T-cell (primary cell): ENCODE measurements at regions not wholly inside any gene's neighbourhood (a gene's known extent, or its start where the extent isn't known, plus 50 kb on each side); places are given as distances from the start of the nearest gene placed in this dataset.
A peak's percentile ranks its signal among the peaks of the same experiment; 100 is the strongest.

Experiments
- ATAC-seq, 4 experiments: fragments of 200-7000 bp in 3 of 4; fragments of 150-1000 bp in 1 of 4; cut with Tn5 transposase; replicated peaks in 1 of 4; 1 replicate in 3 of 4; 2 replicates in 1 of 4; pipeline ENCODE4 v1.10.0; 2021; ENCODE audit warnings: moderate library complexity in 3 of 4, mild to moderate bottlenecking in 2 of 4, moderate number of reproducible peaks in 1 of 4
- CTCF ChIA-PET, 2 donors: fragments of 300-600 bp; sonication (Branson Sonifier 250); formaldehyde crosslinking; loops; one replicate each; lab custom pipeline; 2022; ENCODE audit warnings: antibody characterized with exemption in 2 of 2; lab: Charles Lee
- POLR2A ChIA-PET, 2 donors: fragments of 300-600 bp; sonication (Branson Sonifier 250); formaldehyde crosslinking; loops; one replicate each; lab custom pipeline; 2022; ENCODE audit warnings: antibody characterized with exemption in 2 of 2; lab: Charles Lee
- DNase-seq, 35 experiments: peaks; one replicate each; pipeline versions ENCODE4 v3.0.0 to v3.0.0-alpha.2; 2013 to 2023
- H3K27ac ChIP-seq: one replicate; pipeline ENCODE4 v1.5.1; 2013; ENCODE audit warnings: low read length
- H3K27me3 ChIP-seq, 2 experiments: replicated peaks in 1 of 2; 1 replicate in 1 of 2; 2 replicates in 1 of 2; pipeline versions ENCODE4 v1.6.1 to v1.7.0; 2013; ENCODE audit warnings: low read length in 1 of 2, mixed read lengths in 1 of 2; ENCODE audit not compliant: control insufficient read depth in 2 of 2, insufficient read depth in 2 of 2; ENCODE audit errors: extremely low read depth in 1 of 2
- H3K36me3 ChIP-seq, 2 donors: 1 replicate in 1 of 2; 2 replicates in 1 of 2; pipeline versions ENCODE4 v1.6.1 to v1.7.0; 2013; ENCODE audit warnings: low read length in 1 of 2; ENCODE audit not compliant: control insufficient read depth in 2 of 2, insufficient read depth in 1 of 2; ENCODE audit errors: extremely low read depth in 1 of 2
- H3K4me1 ChIP-seq, 2 experiments: 1 replicate in 1 of 2; 2 replicates in 1 of 2; pipeline versions ENCODE4 v1.6.1 to v1.7.0; 2013; ENCODE audit warnings: low read length in 2 of 2, mixed read lengths in 1 of 2; ENCODE audit not compliant: insufficient read depth in 2 of 2, control insufficient read depth in 1 of 2; ENCODE audit errors: extremely low read depth in 1 of 2
- H3K4me3 ChIP-seq, 2 donors: 1 replicate in 1 of 2; 2 replicates in 1 of 2; pipeline versions ENCODE4 v1.5.1 to v1.7.0; 2013; ENCODE audit warnings: mild to moderate bottlenecking in 2 of 2, low read length in 1 of 2, moderate library complexity in 1 of 2; ENCODE audit not compliant: control insufficient read depth in 1 of 2; ENCODE audit errors: extremely low read depth in 1 of 2
- H3K9me3 ChIP-seq: 2 replicates; pipeline ENCODE4 v1.7.0; 2013
- H3K27ac Mint-ChIP-seq, 2 donors: one replicate each; pipeline ENCODE4 v1.8.0; 2020 to 2021; ENCODE audit warnings: mild to moderate bottlenecking in 2 of 2, mixed read lengths in 2 of 2
- H3K27me3 Mint-ChIP-seq, 2 donors: one replicate each; pipeline ENCODE4 v1.8.0; 2021 to 2022; ENCODE audit warnings: mixed read lengths in 2 of 2
- H3K36me3 Mint-ChIP-seq: one replicate; pipeline ENCODE4 v1.8.0; 2021; ENCODE audit warnings: mixed read lengths
- H3K4me1 Mint-ChIP-seq, 3 donors: one replicate each; pipeline ENCODE4 v1.8.0; 2020 to 2022; ENCODE audit warnings: mixed read lengths in 3 of 3, mild to moderate bottlenecking in 1 of 3
- H3K4me3 Mint-ChIP-seq, 3 donors: one replicate each; pipeline ENCODE4 v1.8.0; 2020 to 2022; ENCODE audit warnings: mild to moderate bottlenecking in 3 of 3, mixed read lengths in 3 of 3, moderate library complexity in 3 of 3
- H3K9me3 Mint-ChIP-seq, 3 donors: one replicate each; pipeline ENCODE4 v1.8.0; 2020 to 2022; ENCODE audit warnings: mixed read lengths in 3 of 3
- WGBS: methylation state at CpG from one replicate; pipeline ENCODE4 v1.1.5; 2013; ENCODE audit warnings: missing lambda C conversion rate; ENCODE audit not compliant: insufficient coverage; 5-methylcytosine and 5-hydroxymethylcytosine counted together

DNA sequence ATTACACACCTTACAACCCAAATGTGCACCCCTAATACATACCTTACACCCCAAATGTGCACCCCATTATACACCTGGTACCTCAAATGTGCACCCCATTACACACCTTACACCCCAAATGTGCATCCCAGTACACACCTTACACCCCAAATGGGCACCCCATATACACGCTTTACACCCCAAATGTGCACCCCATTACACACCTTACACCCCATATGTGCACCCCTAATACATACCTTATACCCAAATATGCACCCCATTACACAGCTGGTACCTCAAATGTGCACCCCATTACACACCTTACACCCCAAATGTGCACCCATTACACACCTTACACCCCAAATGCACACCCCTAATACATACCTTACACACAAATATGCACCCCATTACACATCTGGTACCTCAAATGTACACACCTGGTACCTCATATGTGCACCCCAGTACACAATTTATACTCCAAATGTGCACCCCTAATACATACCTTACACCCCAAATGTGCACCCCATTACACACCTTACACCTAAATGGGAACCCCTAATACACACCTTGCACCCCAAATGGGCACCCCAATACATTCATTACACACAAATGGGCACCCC is 106.3 kb downstream of the KLF6 start:
- H3K9me3 Mint-ChIP-seq: peaks cover 0 to 4% (median 0%) of the 10 kb centered on the region in 3 donors
- H3K4me1 ChIP-seq: no peaks in the 10 kb centered on the region
- no peaks in the 10 kb centered on the region for H3K36me3 Mint-ChIP-seq
- POLR2A ChIA-PET: no interaction called here
- H3K27me3 ChIP-seq: no peaks in the 10 kb centered on the region
- H3K27ac Mint-ChIP-seq: no peak overlapping the region
- no peak overlapping the region for H3K27ac ChIP-seq
- ATAC-seq (no peak), DNase-seq (no peak)
- CTCF ChIA-PET: no interaction called here
- no peaks in the 10 kb centered on the region for H3K4me1 Mint-ChIP-seq
- WGBS: 83% methylated on average over 1 of the region's 1 CpG
- H3K4me3 Mint-ChIP-seq: no peak overlapping the region
- no peaks in the 10 kb centered on the region for H3K27me3 Mint-ChIP-seq
- H3K36me3 ChIP-seq: no peaks in the 10 kb centered on the region
- H3K9me3 ChIP-seq: no peaks in the 10 kb centered on the region
- no peak overlapping the region for H3K4me3 ChIP-seq

- no peaks in the 10 kb centered on the region for H3K27me3 Mint-ChIP-seq
- peaks cover 0 to 4% (median 0%) of the 10 kb centered on the region in 3 donors for H3K9me3 Mint-ChIP-seq
- no peaks in the 10 kb centered on the region for H3K36me3 Mint-ChIP-seq
- Histone ChIP-seq H3K4me1 (no peaks in the 10 kb centered on the region), H3K27me3 (no peaks in the 10 kb centered on the region), H3K36me3 (no peaks in the 10 kb centered on the region), H3K27ac (no peak overlapping the region), H3K9me3 (no peaks in the 10 kb centered on the region), H3K4me3 (no peak overlapping the region)
- WGBS: 87% methylated on average over 3 of the region's 5 CpGs
- ATAC-seq (no peak), DNase-seq (no peak)
- POLR2A ChIA-PET: interaction anchor here in 1 of 2 donors (0.6 kb wide), 1 partner anchor 204 kb away, joined by 6 read pairs; no protein-coding TSS in a partner anchor
- peak overlapping the region in 1 of 2 donors; percentile 6 for H3K27ac Mint-ChIP-seq
- CTCF ChIA-PET: no interaction called here
- H3K4me1 Mint-ChIP-seq: no peaks in the 10 kb centered on the region
- no peak overlapping the region for H3K4me3 Mint-ChIP-seq
Measured at GRCh38 chr10:3676564-3676963, 108.4 kb downstream of the KLF6 start.

- Mint-ChIP-seq H3K36me3 (no peaks in the 10 kb centered on the region), H3K27ac (no peak overlapping the region), H3K27me3 (no peaks in the 10 kb centered on the region), H3K4me1 (peaks cover 25 to 32% (median 27%) of the 10 kb centered on the region in 3 donors), H3K4me3 (no peak overlapping the region), H3K9me3 (no peaks in the 10 kb centered on the region)
- Histone ChIP-seq H3K27ac (no peak overlapping the region), H3K4me1 (peaks cover 13 to 26% of the 10 kb centered on the region in 2 experiments), H3K27me3 (no peaks in the 10 kb centered on the region), H3K9me3 (no peaks in the 10 kb centered on the region), H3K4me3 (no peak overlapping the region), H3K36me3 (no peaks in the 10 kb centered on the region)
- ChIA-PET POLR2A (no interaction called here), CTCF (no interaction called here)
- DNase-seq (no peak), ATAC-seq (no peak)
- WGBS: 90% methylated on average over 4 of the region's 5 CpGs
Measured at GRCh38 chr10:3672220-3672619, 112.8 kb downstream of the KLF6 start.

- no peak for DNase-seq
- no peak overlapping the region for H3K27ac Mint-ChIP-seq
- H3K9me3 Mint-ChIP-seq: no peaks in the 10 kb centered on the region
- ATAC-seq: no peak
- no peaks in the 10 kb centered on the region for H3K36me3 Mint-ChIP-seq
- Histone ChIP-seq H3K27ac (no peak overlapping the region), H3K4me3 (no peak overlapping the region), H3K27me3 (no peaks in the 10 kb centered on the region), H3K36me3 (no peaks in the 10 kb centered on the region), H3K9me3 (no peaks in the 10 kb centered on the region), H3K4me1 (peaks cover 20 to 34% of the 10 kb centered on the region in 2 experiments)
- ChIA-PET POLR2A (no interaction called here), CTCF (no interaction called here)
- H3K4me1 Mint-ChIP-seq: peaks cover 33 to 40% (median 34%) of the 10 kb centered on the region in 3 donors
- H3K4me3 Mint-ChIP-seq: no peak overlapping the region
- WGBS: 96% methylated on average over 10 of the region's 13 CpGs
- H3K27me3 Mint-ChIP-seq: peaks cover 0 to 3% of the 10 kb centered on the region in 2 donors
Measured at GRCh38 chr10:3671386-3671955, 113.5 kb downstream of the KLF6 start.

GRCh38 chr10:3668966-3669330 is 116.1 kb downstream of the KLF6 start:
- Histone ChIP-seq H3K36me3 (no peaks in the 10 kb centered on the region), H3K27me3 (peaks cover 0 to 3% of the 10 kb centered on the region in 2 experiments), H3K4me3 (peak overlapping the region; percentile 47 to 65), H3K9me3 (no peaks in the 10 kb centered on the region), H3K27ac (peak overlapping the region; percentile 88), H3K4me1 (peaks cover 22 to 49% of the 10 kb centered on the region in 2 experiments)
- 37% methylated on average over 3 of the region's 4 CpGs for WGBS
- Mint-ChIP-seq H3K9me3 (no peaks in the 10 kb centered on the region), H3K27me3 (peaks cover 0 to 3% of the 10 kb centered on the region in 2 donors), H3K4me1 (peaks cover 34 to 48% (median 40%) of the 10 kb centered on the region in 3 donors), H3K4me3 (peak overlapping the region; percentile 80 to 82 (median 82)), H3K36me3 (no peaks in the 10 kb centered on the region), H3K27ac (peak overlapping the region; percentile 96 to 98)
- ChIA-PET CTCF (interaction anchor here in 1 of 2 donors (1.2 kb wide), 1 partner anchor 566 kb away, joined by 3 read pairs; no protein-coding TSS in a partner anchor), POLR2A (interaction anchor here in 1 of 2 donors (1.0 kb wide), 2 partner anchors 107 to 116 kb away, joined by 3 read pairs; partner anchors contain the start of gene KLF6)
- peak in 2 of 35 experiments; percentile 8 to 74 for DNase-seq
- ATAC-seq: peak; percentile 73 to 89 (median 80)

DNA sequence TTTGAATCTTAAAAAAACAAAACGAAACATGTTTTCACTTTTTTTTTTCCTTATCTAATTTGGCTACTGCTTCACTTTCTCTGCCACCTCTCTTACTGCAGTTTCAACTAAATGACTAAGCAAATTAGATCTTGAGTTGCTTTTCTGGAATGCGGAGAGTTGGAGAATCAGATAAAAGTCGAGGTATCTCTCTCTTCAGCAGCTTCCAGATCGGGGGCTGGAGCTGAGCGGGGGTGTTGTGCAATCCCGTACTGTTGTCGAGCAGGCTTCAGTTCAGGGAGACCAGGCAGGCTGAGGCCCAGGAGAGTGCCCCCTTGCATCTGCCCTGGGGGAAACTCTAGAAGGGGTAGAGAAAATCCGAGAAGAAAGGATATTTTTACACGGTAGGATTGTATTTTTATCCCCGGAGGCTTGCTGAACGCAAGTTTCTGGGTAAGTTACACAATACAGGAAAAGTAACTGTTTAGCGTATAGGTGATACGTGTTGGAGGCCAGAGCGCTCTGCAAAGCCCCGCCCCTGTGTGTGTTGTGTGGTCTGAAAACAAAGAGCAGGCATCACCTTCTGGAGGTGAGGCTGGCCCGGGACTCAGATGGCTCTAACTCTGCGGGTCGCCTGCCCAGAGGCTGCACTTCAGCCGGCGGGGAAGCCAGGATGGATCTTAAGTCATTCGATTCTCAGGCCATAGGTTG is 116.6 kb downstream of the KLF6 start:
- ATAC-seq (peak; percentile 91 to 95 (median 92)), DNase-seq (peak; percentile 45 to 85 (median 69))
- H3K4me1 Mint-ChIP-seq: peaks cover 34 to 48% (median 40%) of the 10 kb centered on the region in 3 donors
- H3K9me3 Mint-ChIP-seq: no peaks in the 10 kb centered on the region
- Histone ChIP-seq H3K4me3 (peak overlapping the region; percentile 47 to 65), H3K4me1 (peaks cover 22 to 49% of the 10 kb centered on the region in 2 experiments), H3K27ac (peak overlapping the region; percentile 88), H3K36me3 (no peaks in the 10 kb centered on the region), H3K9me3 (no peaks in the 10 kb centered on the region), H3K27me3 (peaks cover 0 to 3% of the 10 kb centered on the region in 2 experiments)
- CTCF ChIA-PET: interaction anchor here in 1 of 2 donors (1.2 kb wide), 1 partner anchor 566 kb away, joined by 3 read pairs; no protein-coding TSS in a partner anchor
- POLR2A ChIA-PET: interaction anchor here in 1 of 2 donors (1.0 kb wide), 2 partner anchors 107 to 117 kb away, joined by 3 read pairs; partner anchors contain the start of gene KLF6
- H3K27ac Mint-ChIP-seq: peak overlapping the region; percentile 96 to 98
- WGBS: 3% methylated on average over 18 of the region's 21 CpGs
- peaks cover 0 to 3% of the 10 kb centered on the region in 2 donors for H3K27me3 Mint-ChIP-seq
- H3K4me3 Mint-ChIP-seq: peak overlapping the region; percentile 80 to 82 (median 82)
- H3K36me3 Mint-ChIP-seq: no peaks in the 10 kb centered on the region
